Liver (tissue), 8 donors: ENCODE measurements at regions not wholly inside any gene's neighbourhood (a gene's known extent, or its start where the extent isn't known, plus 50 kb on each side); places are given as distances from the start of the nearest gene placed in this dataset.

ENCODE experiments used
- DNase-seq: peaks from one replicate; pipeline ENCODE4 v3.0.0-alpha.2; 2017; ENCODE audit warnings: low spot score
- H3K27ac ChIP-seq, 2 donors: one replicate each; pipeline ENCODE4 v1.7.0; 2013; ENCODE audit warnings: inconsistent platforms in 2 of 2, low read length in 2 of 2, control low read depth in 1 of 2, low read depth in 1 of 2, mild to moderate bottlenecking in 1 of 2
- H3K27me3 ChIP-seq, 4 donors: one replicate each; pipeline versions ENCODE4 v1.6.1 to v1.7.0; 2013; ENCODE audit warnings: low read length in 3 of 4, inconsistent platforms in 1 of 4, mild to moderate bottlenecking in 1 of 4, moderate library complexity in 1 of 4; ENCODE audit not compliant: control insufficient read depth in 4 of 4, insufficient read depth in 4 of 4
- H3K36me3 ChIP-seq, 4 donors: one replicate each; pipeline versions ENCODE4 v1.6.1 to v1.7.0; 2013; ENCODE audit warnings: low read length in 3 of 4, mild to moderate bottlenecking in 3 of 4, low read depth in 1 of 4, moderate library complexity in 1 of 4; ENCODE audit not compliant: control insufficient read depth in 4 of 4, insufficient read depth in 3 of 4
- H3K4me1 ChIP-seq, 4 donors: one replicate each; pipeline versions ENCODE4 v1.6.1 to v1.7.0; 2013; ENCODE audit warnings: low read length in 3 of 4, mild to moderate bottlenecking in 3 of 4, moderate library complexity in 1 of 4; ENCODE audit not compliant: control insufficient read depth in 4 of 4, insufficient read depth in 4 of 4
- H3K4me3 ChIP-seq, 3 donors: one replicate each; pipeline versions ENCODE4 v1.6.1 to v1.7.0; 2013; ENCODE audit warnings: low read length in 3 of 3, control low read depth in 1 of 3, low read depth in 1 of 3, mild to moderate bottlenecking in 1 of 3
- H3K9ac ChIP-seq, 2 donors: one replicate each; pipeline ENCODE4 v1.7.0; 2013; ENCODE audit warnings: low read length in 2 of 2, mild to moderate bottlenecking in 2 of 2, moderate library complexity in 2 of 2, control low read depth in 1 of 2, low read depth in 1 of 2
- H3K9me3 ChIP-seq, 4 donors: one replicate each; pipeline versions ENCODE4 v1.6.1 to v1.7.0; 2013; ENCODE audit warnings: low read length in 3 of 4; ENCODE audit not compliant: control insufficient read depth in 4 of 4
- EGR1 ChIP-seq, 2 donors: IDR thresholded peaks; 2 replicates each; pipeline ENCODE4 v1.6.1; 2016 to 2018; ENCODE audit warnings: antibody characterized with exemption in 2 of 2, low read depth in 2 of 2
- FOXA1 ChIP-seq: IDR thresholded peaks from 2 replicates; pipeline ENCODE4 v1.6.1; 2016; ENCODE audit warnings: antibody characterized with exemption
- FOXA2 ChIP-seq: IDR thresholded peaks from 2 replicates; pipeline ENCODE4 v1.6.1; 2016; ENCODE audit warnings: antibody characterized with exemption
- GABPA ChIP-seq, 2 donors: IDR thresholded peaks in 1 of 2; conservative IDR thresholded peaks in 1 of 2; 2 replicates each; pipeline ENCODE4 v1.6.1; 2016; ENCODE audit warnings: antibody characterized with exemption in 2 of 2, mild to moderate bottlenecking in 1 of 2, moderate library complexity in 1 of 2
- HNF4A ChIP-seq, 2 donors: conservative IDR thresholded peaks; 2 replicates each; pipeline ENCODE4 v1.6.1; 2016; ENCODE audit warnings: antibody characterized with exemption in 2 of 2, mild to moderate bottlenecking in 2 of 2
- JUND ChIP-seq, 2 donors: IDR thresholded peaks; 2 replicates each; pipeline ENCODE4 v1.6.1; 2016; ENCODE audit warnings: antibody characterized with exemption in 2 of 2
- NR2F2 ChIP-seq: IDR thresholded peaks from 2 replicates; pipeline ENCODE4 v1.6.1; 2016; ENCODE audit warnings: antibody characterized with exemption
- RAD21 ChIP-seq, 2 donors: IDR thresholded peaks; 2 replicates each; pipeline ENCODE4 v1.6.1; 2016; ENCODE audit warnings: antibody characterized with exemption in 2 of 2, mild to moderate bottlenecking in 2 of 2
- RXRA ChIP-seq, 2 donors: IDR thresholded peaks; 2 replicates each; pipeline ENCODE4 v1.6.1; 2017 to 2018; ENCODE audit warnings: antibody characterized with exemption in 2 of 2, mild to moderate bottlenecking in 1 of 2
- SP1 ChIP-seq: IDR thresholded peaks from 2 replicates; pipeline ENCODE4 v1.6.1; 2018; ENCODE audit warnings: antibody characterized with exemption, mild to moderate bottlenecking
- TAF1 ChIP-seq: conservative IDR thresholded peaks from 2 replicates; pipeline ENCODE4 v1.6.1; 2016; ENCODE audit warnings: antibody characterized with exemption, mild to moderate bottlenecking
- YY1 ChIP-seq: IDR thresholded peaks from 2 replicates; pipeline ENCODE4 v1.6.1; 2016; ENCODE audit warnings: antibody characterized with exemption, mild to moderate bottlenecking
- WGBS: extraction: QIAGEN DNeasy Blood & Tissue Kit; methylation state at CpG from one replicate; pipeline ENCODE4 v1.1.7; 2013; 5-methylcytosine and 5-hydroxymethylcytosine counted together
- TF ChIP-seq, protein P1 (sequence below): IDR thresholded peaks from 2 replicates; pipeline ENCODE4 v1.6.1; 2016; ENCODE audit warnings: antibody characterized with exemption
- TF ChIP-seq, protein P2 (sequence below): IDR thresholded peaks from 2 replicates; pipeline ENCODE4 v1.6.1; 2016; ENCODE audit warnings: antibody characterized with exemption
- TF ChIP-seq, protein P3 (sequence below): fragments of 150-350 bp; IDR thresholded peaks from 2 replicates; pipeline ENCODE4 v1.5.1; 2017; ENCODE audit warnings: improper control_type of control experiment, low read depth, low read length; ENCODE audit not compliant: missing input control
- TF ChIP-seq, protein P4 (sequence below): IDR thresholded peaks from 2 replicates; pipeline ENCODE4 v1.6.1; 2016; ENCODE audit warnings: antibody characterized with exemption
- TF ChIP-seq, protein P5 (sequence below): IDR thresholded peaks from 2 replicates; pipeline ENCODE4 v1.6.1; 2016; ENCODE audit warnings: antibody characterized with exemption, mild to moderate bottlenecking
- donor health status: healthy.
- donor health status: healthy.
- donor health status: healthy.
- donor health status: healthy.
- donor health status: healthy.

DNA sequence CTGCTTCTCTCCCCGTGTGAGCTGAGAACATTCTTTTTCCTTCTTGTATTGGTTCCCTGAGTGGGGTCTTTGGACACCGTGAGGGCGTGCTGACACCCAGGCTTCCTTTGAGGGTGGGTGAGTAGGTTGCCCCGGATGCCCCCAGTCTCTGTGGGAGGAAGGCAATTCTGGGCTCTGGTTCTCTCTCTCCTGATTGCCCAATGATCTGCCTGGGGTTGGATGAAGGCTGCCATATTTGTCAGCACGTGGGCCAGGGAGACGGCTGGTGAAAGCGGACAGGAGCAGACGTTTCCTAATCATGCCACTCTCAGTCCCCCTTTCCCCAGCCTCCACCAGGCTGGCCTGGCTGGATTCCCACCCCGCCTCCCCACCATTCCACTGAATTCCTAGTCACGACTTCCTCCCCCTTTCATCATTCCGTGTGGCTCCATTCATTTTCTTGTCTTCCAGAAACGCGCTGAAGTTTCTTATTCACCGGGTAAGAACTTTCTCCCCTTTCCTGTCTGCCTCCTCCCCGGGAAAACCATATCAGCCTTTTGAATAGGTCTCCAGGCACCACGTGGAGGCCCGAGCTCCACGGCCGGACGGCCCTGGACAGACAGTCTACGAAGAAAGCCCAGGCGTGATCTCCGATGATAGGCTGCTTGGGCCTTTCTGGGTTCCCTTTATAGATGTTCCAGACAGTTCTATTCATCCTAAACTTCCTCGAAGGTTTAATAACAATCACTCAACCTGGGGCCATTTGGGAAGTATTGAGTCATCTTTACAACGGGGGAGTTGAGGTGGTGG lies 98.7 kb upstream of the NPTX2 start:
- H3K4me3 ChIP-seq = no peak overlapping the region
- H3K27me3 ChIP-seq = no peaks in the 10 kb centered on the region
- H3K9ac ChIP-seq = no peak overlapping the region
- no peaks in the 10 kb centered on the region for H3K36me3 ChIP-seq
- H3K9me3 ChIP-seq = peaks cover 0 to 2% (median 0%) of the 10 kb centered on the region in 4 donors
- no peak for DNase-seq
- 89% methylated on average over 25 of the region's 25 CpGs for WGBS
- TF ChIP-seq RAD21 (IDR thresholded peaks at IDR 0.05) = no peak
- TF ChIP-seq FOXA2 = no peak
- no peak for TF ChIP-seq NR2F2
- no peak for TF ChIP-seq EGR1 (IDR thresholded peaks at IDR 0.05; ENCODE audit: low read depth in 2 of 2)
- TF ChIP-seq, protein P1, sequence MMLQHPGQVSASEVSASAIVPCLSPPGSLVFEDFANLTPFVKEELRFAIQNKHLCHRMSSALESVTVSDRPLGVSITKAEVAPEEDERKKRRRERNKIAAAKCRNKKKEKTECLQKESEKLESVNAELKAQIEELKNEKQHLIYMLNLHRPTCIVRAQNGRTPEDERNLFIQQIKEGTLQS = no peak
- TF ChIP-seq GABPA (IDR thresholded peaks at IDR 0.05 in 1 of 2, conservative IDR thresholded peaks at IDR 0.05 in 1 of 2) = no peak
- no peak for TF ChIP-seq YY1
- no peak for TF ChIP-seq JUND (IDR thresholded peaks at IDR 0.05)
- no peak for TF ChIP-seq FOXA1
- TF ChIP-seq, protein P2, sequence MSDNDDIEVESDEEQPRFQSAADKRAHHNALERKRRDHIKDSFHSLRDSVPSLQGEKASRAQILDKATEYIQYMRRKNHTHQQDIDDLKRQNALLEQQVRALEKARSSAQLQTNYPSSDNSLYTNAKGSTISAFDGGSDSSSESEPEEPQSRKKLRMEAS = no peak
- TF ChIP-seq, protein P3, sequence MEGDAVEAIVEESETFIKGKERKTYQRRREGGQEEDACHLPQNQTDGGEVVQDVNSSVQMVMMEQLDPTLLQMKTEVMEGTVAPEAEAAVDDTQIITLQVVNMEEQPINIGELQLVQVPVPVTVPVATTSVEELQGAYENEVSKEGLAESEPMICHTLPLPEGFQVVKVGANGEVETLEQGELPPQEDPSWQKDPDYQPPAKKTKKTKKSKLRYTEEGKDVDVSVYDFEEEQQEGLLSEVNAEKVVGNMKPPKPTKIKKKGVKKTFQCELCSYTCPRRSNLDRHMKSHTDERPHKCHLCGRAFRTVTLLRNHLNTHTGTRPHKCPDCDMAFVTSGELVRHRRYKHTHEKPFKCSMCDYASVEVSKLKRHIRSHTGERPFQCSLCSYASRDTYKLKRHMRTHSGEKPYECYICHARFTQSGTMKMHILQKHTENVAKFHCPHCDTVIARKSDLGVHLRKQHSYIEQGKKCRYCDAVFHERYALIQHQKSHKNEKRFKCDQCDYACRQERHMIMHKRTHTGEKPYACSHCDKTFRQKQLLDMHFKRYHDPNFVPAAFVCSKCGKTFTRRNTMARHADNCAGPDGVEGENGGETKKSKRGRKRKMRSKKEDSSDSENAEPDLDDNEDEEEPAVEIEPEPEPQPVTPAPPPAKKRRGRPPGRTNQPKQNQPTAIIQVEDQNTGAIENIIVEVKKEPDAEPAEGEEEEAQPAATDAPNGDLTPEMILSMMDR = no peak
- no peak for TF ChIP-seq SP1
- TF ChIP-seq, protein P4, sequence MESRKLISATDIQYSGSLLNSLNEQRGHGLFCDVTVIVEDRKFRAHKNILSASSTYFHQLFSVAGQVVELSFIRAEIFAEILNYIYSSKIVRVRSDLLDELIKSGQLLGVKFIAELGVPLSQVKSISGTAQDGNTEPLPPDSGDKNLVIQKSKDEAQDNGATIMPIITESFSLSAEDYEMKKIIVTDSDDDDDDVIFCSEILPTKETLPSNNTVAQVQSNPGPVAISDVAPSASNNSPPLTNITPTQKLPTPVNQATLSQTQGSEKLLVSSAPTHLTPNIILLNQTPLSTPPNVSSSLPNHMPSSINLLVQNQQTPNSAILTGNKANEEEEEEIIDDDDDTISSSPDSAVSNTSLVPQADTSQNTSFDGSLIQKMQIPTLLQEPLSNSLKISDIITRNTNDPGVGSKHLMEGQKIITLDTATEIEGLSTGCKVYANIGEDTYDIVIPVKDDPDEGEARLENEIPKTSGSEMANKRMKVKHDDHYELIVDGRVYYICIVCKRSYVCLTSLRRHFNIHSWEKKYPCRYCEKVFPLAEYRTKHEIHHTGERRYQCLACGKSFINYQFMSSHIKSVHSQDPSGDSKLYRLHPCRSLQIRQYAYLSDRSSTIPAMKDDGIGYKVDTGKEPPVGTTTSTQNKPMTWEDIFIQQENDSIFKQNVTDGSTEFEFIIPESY = no peak
- TF ChIP-seq HNF4A (conservative IDR thresholded peaks at IDR 0.05) = no peak
- TF ChIP-seq, protein P5, sequence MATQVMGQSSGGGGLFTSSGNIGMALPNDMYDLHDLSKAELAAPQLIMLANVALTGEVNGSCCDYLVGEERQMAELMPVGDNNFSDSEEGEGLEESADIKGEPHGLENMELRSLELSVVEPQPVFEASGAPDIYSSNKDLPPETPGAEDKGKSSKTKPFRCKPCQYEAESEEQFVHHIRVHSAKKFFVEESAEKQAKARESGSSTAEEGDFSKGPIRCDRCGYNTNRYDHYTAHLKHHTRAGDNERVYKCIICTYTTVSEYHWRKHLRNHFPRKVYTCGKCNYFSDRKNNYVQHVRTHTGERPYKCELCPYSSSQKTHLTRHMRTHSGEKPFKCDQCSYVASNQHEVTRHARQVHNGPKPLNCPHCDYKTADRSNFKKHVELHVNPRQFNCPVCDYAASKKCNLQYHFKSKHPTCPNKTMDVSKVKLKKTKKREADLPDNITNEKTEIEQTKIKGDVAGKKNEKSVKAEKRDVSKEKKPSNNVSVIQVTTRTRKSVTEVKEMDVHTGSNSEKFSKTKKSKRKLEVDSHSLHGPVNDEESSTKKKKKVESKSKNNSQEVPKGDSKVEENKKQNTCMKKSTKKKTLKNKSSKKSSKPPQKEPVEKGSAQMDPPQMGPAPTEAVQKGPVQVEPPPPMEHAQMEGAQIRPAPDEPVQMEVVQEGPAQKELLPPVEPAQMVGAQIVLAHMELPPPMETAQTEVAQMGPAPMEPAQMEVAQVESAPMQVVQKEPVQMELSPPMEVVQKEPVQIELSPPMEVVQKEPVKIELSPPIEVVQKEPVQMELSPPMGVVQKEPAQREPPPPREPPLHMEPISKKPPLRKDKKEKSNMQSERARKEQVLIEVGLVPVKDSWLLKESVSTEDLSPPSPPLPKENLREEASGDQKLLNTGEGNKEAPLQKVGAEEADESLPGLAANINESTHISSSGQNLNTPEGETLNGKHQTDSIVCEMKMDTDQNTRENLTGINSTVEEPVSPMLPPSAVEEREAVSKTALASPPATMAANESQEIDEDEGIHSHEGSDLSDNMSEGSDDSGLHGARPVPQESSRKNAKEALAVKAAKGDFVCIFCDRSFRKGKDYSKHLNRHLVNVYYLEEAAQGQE = no peak
- TF ChIP-seq TAF1 = no peak
- TF ChIP-seq RXRA (IDR thresholded peaks at IDR 0.05) = no peak
- no peak overlapping the region for H3K27ac ChIP-seq
- H3K4me1 ChIP-seq = no peaks in the 10 kb centered on the region
